Suprapubic skin (tissue), 4 donors: ENCODE measurements at regions not wholly inside any gene's neighbourhood (a gene's known extent, or its start where the extent isn't known, plus 50 kb on each side); places are given as distances from the start of the nearest gene placed in this dataset.

ENCODE experiments used
- DNase-seq, 2 donors: peaks; one replicate each; pipeline ENCODE4 v3.0.0-alpha.2; 2019; ENCODE audit warnings: low spot score in 2 of 2
- H3K27ac ChIP-seq: fragments of 200-600 bp; sonication (generic); one replicate; pipeline ENCODE4 v1.5.1; 2019
- H3K27me3 ChIP-seq: fragments of 200-600 bp; sonication (generic); one replicate; pipeline ENCODE4 v1.5.1; 2019
- H3K36me3 ChIP-seq: fragments of 200-600 bp; sonication (generic); one replicate; pipeline ENCODE4 v1.5.1; 2019
- H3K4me1 ChIP-seq: fragments of 200-600 bp; sonication (generic); one replicate; pipeline ENCODE4 v1.5.1; 2019
- H3K4me3 ChIP-seq: fragments of 200-600 bp; sonication (generic); one replicate; pipeline ENCODE4 v1.5.1; 2019; ENCODE audit warnings: mild to moderate bottlenecking
- H3K9me3 ChIP-seq: fragments of 200-600 bp; sonication (generic); one replicate; pipeline ENCODE4 v1.5.1; 2019
- CTCF ChIP-seq, 2 donors: fragments of 200-600 bp in 1 of 2; fragments of 450-650 bp in 1 of 2; sonication (generic) in 1 of 2; IDR thresholded peaks; one replicate each; pipeline ENCODE4 v1.5.1; 2016 to 2019; ENCODE audit warnings: antibody characterized with exemption in 2 of 2, mild to moderate bottlenecking in 1 of 2, moderate library complexity in 1 of 2
- EP300 ChIP-seq: sonication (generic); formaldehyde crosslinking; IDR thresholded peaks from one replicate; pipeline ENCODE4 v1.6.1; 2017; ENCODE audit warnings: antibody characterized with exemption
- POLR2A ChIP-seq, 2 donors: fragments of 450-650 bp; IDR thresholded peaks; one replicate each; pipeline ENCODE4 v1.6.1; 2017; ENCODE audit warnings: antibody characterized with exemption in 2 of 2, mild to moderate bottlenecking in 2 of 2, moderate library complexity in 2 of 2
- POLR2AphosphoS5 ChIP-seq, 3 donors: sonication (generic); formaldehyde crosslinking; IDR thresholded peaks; one replicate each; pipeline ENCODE4 v1.6.1; 2017; ENCODE audit warnings: antibody characterized with exemption in 3 of 3
- WGBS: methylation state at CpG from one replicate; pipeline ENCODE4 v1.1.5; 2018; 5-methylcytosine and 5-hydroxymethylcytosine counted together

DNA sequence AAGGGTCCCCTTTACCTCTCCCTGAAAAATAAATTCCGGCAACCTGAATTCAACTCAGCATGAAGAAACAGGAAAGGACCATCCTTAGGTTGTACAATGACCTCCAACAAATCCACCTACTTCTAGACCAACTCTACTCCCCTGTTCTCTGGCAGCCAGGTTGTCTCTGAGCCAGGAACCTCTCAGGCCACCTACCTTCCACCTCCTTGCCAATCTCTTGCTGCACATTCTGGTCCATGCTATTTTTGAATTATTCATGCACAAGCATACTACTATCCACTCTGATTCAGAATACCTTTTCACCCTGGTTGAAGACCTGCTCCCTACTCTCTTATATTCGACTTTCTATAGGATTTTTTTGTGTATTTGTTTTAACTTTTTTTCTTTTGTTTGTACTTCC lies 415.0 kb upstream of the ZNF507 start:
- Histone ChIP-seq H3K27me3 (no peaks in the 10 kb centered on the region), H3K4me1 (no peaks in the 10 kb centered on the region), H3K27ac (no peak overlapping the region), H3K9me3 (no peaks in the 10 kb centered on the region), H3K36me3 (no peaks in the 10 kb centered on the region), H3K4me3 (no peak overlapping the region)
- no peak for DNase-seq
- 84% methylated on average over 2 of the region's 2 CpGs for WGBS
- TF ChIP-seq CTCF (IDR thresholded peaks at IDR 0.05), result no peak
- TF ChIP-seq POLR2AphosphoS5 (IDR thresholded peaks at IDR 0.05), result no peak
- TF ChIP-seq EP300, result no peak
- TF ChIP-seq POLR2A (IDR thresholded peaks at IDR 0.05), result no peak

DNA sequence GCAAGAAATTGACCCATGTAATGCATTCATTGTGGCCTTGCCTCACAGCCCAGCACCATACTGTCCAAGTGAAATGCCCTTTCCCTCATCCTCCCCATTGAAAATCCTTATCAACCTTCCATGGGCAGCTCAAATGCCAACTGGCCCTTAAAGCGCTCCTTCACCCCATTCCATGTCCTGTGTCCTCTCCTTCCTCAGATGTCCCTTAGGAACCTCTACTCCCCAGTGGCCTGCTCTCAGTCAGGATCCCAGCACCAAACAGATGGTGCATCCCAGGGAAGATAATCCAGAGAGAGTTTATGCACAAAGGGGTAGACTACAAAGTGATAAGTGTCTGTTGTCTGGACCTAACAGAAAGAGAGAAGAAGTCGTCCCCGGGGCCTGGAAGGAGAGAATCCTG lies 407.4 kb upstream of the ZNF507 start:
- H3K27me3 ChIP-seq, result no peaks in the 10 kb centered on the region
- DNase-seq, result no peak
- H3K4me3 ChIP-seq, result no peak overlapping the region
- H3K4me1 ChIP-seq, result no peaks in the 10 kb centered on the region
- no peaks in the 10 kb centered on the region for H3K36me3 ChIP-seq
- no peaks in the 10 kb centered on the region for H3K9me3 ChIP-seq
- no peak overlapping the region for H3K27ac ChIP-seq
- WGBS, result 81% methylated on average over 3 of the region's 3 CpGs
- TF ChIP-seq EP300, result no peak
- TF ChIP-seq POLR2AphosphoS5 (IDR thresholded peaks at IDR 0.05), result no peak
- TF ChIP-seq POLR2A (IDR thresholded peaks at IDR 0.05), result no peak
- no peak for TF ChIP-seq CTCF (IDR thresholded peaks at IDR 0.05)

- no peaks in the 10 kb centered on the region for H3K36me3 ChIP-seq
- H3K27ac ChIP-seq, result no peak overlapping the region
- H3K4me3 ChIP-seq, result no peak overlapping the region
- no peaks in the 10 kb centered on the region for H3K27me3 ChIP-seq
- H3K9me3 ChIP-seq, result no peaks in the 10 kb centered on the region
- WGBS, result 91% methylated on average over 4 of the region's 5 CpGs
- DNase-seq, result no peak
- TF ChIP-seq CTCF (IDR thresholded peaks at IDR 0.05) (no peak), EP300 (no peak), POLR2A (IDR thresholded peaks at IDR 0.05) (no peak), POLR2AphosphoS5 (IDR thresholded peaks at IDR 0.05) (no peak)
- H3K4me1 ChIP-seq, result no peaks in the 10 kb centered on the region
Measured at GRCh38 chr19:31938675-31939074, 406.7 kb upstream of the ZNF507 start.

DNA sequence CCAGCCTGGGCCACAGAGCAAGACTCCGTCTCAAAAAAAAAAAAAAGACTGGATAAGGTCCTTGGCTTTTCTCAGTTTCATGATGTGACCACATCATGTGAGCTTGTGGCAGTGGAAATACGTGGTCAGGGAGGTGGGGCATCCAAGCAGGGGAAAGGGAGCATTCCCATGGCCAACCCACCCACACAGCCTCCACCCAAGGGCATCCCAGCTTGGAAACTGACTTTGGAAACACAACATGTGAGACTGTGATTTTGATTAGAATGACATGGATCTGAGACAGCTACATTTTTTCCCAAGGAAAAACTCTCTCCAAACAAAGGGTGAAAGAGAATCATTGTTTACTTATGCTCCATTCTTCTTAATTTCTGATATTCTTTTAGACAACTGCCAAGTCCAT lies 405.0 kb upstream of the ZNF507 start:
- H3K27me3 ChIP-seq, result no peaks in the 10 kb centered on the region
- 61% methylated on average over 2 of the region's 2 CpGs for WGBS
- no peak overlapping the region for H3K27ac ChIP-seq
- H3K36me3 ChIP-seq, result no peaks in the 10 kb centered on the region
- no peak for DNase-seq
- no peak for TF ChIP-seq POLR2AphosphoS5 (IDR thresholded peaks at IDR 0.05)
- H3K4me3 ChIP-seq, result no peak overlapping the region
- no peaks in the 10 kb centered on the region for H3K4me1 ChIP-seq
- no peaks in the 10 kb centered on the region for H3K9me3 ChIP-seq

GRCh38 chr19:31943191-31943661 lies 402.2 kb upstream of the ZNF507 start:
- H3K27ac ChIP-seq, result no peak overlapping the region
- 68% methylated on average over 11 of the region's 11 CpGs for WGBS

More at GRCh38 chr19:31943191-31943661, 402.2 kb upstream of the ZNF507 start:
- Histone ChIP-seq H3K9me3 (no peaks in the 10 kb centered on the region), H3K4me3 (no peak overlapping the region), H3K27me3 (no peaks in the 10 kb centered on the region), H3K4me1 (no peaks in the 10 kb centered on the region), H3K36me3 (no peaks in the 10 kb centered on the region)
- no peak for TF ChIP-seq POLR2AphosphoS5 (IDR thresholded peaks at IDR 0.05)
- TF ChIP-seq CTCF (IDR thresholded peaks at IDR 0.05), result no peak
- no peak for TF ChIP-seq EP300
- TF ChIP-seq POLR2A (IDR thresholded peaks at IDR 0.05), result no peak
- no peak for DNase-seq
